Dermis microvascular lymphatic vessel endothelial cell (primary cell): ENCODE measurements at regions not wholly inside any gene's neighbourhood (a gene's known extent, or its start where the extent isn't known, plus 50 kb on each side); places are given as distances from the start of the nearest gene placed in this dataset.
A peak's percentile ranks its signal among the peaks of the same experiment; 100 is the strongest.

Experiments
- DNase-seq, 2 donors: peaks; one replicate each; pipeline versions ENCODE4 v3.0.0 to v3.0.0-alpha.2; 2010; ENCODE audit warnings: low read depth in 2 of 2

GRCh38 chr2:204416236-204416635 lies 129.0 kb upstream of the PARD3B start:
- no peak for DNase-seq

GRCh38 chr2:204425821-204426220 lies 119.5 kb upstream of the PARD3B start:
- DNase-seq, result peak; percentile 83 to 84

- no peak for DNase-seq
Measured at GRCh38 chr2:204428675-204429074, 116.6 kb upstream of the PARD3B start.

GRCh38 chr2:204431529-204431928 lies 113.7 kb upstream of the PARD3B start:
- DNase-seq, result no peak

GRCh38 chr2:204432196-204432595 lies 113.1 kb upstream of the PARD3B start:
- DNase-seq, result no peak

GRCh38 chr2:204434660-204435462 lies 110.4 kb upstream of the PARD3B start:
- DNase-seq, result no peak

GRCh38 chr2:204436230-204436629 lies 109.0 kb upstream of the PARD3B start:
- DNase-seq, result no peak

GRCh38 chr2:204437408-204437807 lies 107.9 kb upstream of the PARD3B start:
- peak in 1 of 2 donors; percentile 17 for DNase-seq

GRCh38 chr2:204437815-204438756 lies 107.2 kb upstream of the PARD3B start:
- peak; percentile 36 to 67 for DNase-seq

GRCh38 chr2:204441316-204441715 lies 104.0 kb upstream of the PARD3B start:
- DNase-seq, result no peak

GRCh38 chr2:204445149-204445548 lies 100.1 kb upstream of the PARD3B start:
- no peak for DNase-seq

GRCh38 chr2:204447722-204448121 lies 97.6 kb upstream of the PARD3B start:
- no peak for DNase-seq

GRCh38 chr2:204449977-204450376 lies 95.3 kb upstream of the PARD3B start:
- no peak for DNase-seq

- DNase-seq, result no peak
Measured at GRCh38 chr2:204451766-204452165, 93.5 kb upstream of the PARD3B start.

- DNase-seq, result peak; percentile 23 to 98
Measured at GRCh38 chr2:204452464-204453023, 92.7 kb upstream of the PARD3B start.

GRCh38 chr2:204453730-204454167 lies 91.5 kb upstream of the PARD3B start:
- DNase-seq, result peak in 1 of 2 donors; percentile 89

GRCh38 chr2:204454672-204455380 lies 90.4 kb upstream of the PARD3B start:
- DNase-seq, result no peak

GRCh38 chr2:204468746-204469429 lies 76.4 kb upstream of the PARD3B start:
- DNase-seq, result no peak

- no peak for DNase-seq
Measured at GRCh38 chr2:204470178-204470620, 75.1 kb upstream of the PARD3B start.

- no peak for DNase-seq
Measured at GRCh38 chr2:204470621-204471196, 74.6 kb upstream of the PARD3B start.
